ENCODE measurements at regions not wholly inside any gene's neighbourhood (a gene's known extent, or its start where the extent isn't known, plus 50 kb on each side); places are given as distances from the start of the nearest gene placed in this dataset.

DNA sequence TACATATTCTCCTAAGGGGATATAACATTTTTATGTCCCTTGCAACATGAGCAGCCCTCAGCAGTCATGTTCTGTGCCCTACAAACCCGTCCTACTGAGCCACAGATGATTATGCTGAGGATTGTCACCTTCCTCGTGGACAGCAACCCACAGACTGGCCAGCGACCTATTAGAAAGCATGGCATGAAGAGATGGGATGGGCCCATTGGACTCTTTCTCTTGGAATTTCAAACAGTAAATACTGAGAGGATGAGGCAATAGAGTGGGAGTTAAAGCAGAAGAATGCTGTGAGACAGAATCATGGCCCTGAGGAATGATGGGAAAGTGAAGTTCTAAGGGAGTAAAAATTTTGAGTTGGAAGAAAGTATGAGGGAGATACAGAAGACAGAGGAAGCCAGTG is 149.9 kb upstream of the BTG1 start:
- TF ChIP-seq CREB1 (CRISPR knock-in tag; IDR thresholded peaks at IDR 0.05; ENCODE audit: low read depth), result no peak
- TF ChIP-seq, protein P1, sequence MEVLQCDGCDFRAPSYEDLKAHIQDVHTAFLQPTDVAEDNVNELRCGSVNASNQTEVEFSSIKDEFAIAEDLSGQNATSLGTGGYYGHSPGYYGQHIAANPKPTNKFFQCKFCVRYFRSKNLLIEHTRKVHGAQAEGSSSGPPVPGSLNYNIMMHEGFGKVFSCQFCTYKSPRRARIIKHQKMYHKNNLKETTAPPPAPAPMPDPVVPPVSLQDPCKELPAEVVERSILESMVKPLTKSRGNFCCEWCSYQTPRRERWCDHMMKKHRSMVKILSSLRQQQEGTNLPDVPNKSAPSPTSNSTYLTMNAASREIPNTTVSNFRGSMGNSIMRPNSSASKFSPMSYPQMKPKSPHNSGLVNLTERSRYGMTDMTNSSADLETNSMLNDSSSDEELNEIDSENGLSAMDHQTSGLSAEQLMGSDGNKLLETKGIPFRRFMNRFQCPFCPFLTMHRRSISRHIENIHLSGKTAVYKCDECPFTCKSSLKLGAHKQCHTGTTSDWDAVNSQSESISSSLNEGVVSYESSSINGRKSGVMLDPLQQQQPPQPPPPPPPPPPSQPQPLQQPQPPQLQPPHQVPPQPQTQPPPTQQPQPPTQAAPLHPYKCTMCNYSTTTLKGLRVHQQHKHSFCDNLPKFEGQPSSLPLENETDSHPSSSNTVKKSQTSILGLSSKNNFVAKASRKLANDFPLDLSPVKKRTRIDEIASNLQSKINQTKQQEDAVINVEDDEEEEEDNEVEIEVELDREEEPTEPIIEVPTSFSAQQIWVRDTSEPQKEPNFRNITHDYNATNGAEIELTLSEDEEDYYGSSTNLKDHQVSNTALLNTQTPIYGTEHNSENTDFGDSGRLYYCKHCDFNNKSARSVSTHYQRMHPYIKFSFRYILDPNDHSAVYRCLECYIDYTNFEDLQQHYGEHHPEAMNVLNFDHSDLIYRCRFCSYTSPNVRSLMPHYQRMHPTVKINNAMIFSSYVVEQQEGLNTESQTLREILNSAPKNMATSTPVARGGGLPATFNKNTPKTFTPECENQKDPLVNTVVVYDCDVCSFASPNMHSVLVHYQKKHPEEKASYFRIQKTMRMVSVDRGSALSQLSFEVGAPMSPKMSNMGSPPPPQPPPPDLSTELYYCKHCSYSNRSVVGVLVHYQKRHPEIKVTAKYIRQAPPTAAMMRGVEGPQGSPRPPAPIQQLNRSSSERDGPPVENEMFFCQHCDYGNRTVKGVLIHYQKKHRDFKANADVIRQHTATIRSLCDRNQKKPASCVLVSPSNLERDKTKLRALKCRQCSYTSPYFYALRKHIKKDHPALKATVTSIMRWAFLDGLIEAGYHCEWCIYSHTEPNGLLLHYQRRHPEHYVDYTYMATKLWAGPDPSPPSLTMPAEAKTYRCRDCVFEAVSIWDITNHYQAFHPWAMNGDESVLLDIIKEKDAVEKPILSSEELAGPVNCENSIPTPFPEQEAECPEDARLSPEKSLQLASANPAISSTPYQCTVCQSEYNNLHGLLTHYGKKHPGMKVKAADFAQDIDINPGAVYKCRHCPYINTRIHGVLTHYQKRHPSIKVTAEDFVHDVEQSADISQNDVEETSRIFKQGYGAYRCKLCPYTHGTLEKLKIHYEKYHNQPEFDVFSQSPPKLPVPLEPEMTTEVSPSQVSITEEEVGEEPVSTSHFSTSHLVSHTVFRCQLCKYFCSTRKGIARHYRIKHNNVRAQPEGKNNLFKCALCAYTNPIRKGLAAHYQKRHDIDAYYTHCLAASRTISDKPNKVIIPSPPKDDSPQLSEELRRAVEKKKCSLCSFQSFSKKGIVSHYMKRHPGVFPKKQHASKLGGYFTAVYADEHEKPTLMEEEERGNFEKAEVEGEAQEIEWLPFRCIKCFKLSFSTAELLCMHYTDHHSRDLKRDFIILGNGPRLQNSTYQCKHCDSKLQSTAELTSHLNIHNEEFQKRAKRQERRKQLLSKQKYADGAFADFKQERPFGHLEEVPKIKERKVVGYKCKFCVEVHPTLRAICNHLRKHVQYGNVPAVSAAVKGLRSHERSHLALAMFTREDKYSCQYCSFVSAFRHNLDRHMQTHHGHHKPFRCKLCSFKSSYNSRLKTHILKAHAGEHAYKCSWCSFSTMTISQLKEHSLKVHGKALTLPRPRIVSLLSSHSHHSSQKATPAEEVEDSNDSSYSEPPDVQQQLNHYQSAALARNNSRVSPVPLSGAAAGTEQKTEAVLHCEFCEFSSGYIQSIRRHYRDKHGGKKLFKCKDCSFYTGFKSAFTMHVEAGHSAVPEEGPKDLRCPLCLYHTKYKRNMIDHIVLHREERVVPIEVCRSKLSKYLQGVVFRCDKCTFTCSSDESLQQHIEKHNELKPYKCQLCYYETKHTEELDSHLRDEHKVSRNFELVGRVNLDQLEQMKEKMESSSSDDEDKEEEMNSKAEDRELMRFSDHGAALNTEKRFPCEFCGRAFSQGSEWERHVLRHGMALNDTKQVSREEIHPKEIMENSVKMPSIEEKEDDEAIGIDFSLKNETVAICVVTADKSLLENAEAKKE (CRISPR knock-in tag; IDR thresholded peaks at IDR 0.05), result no peak
- TF ChIP-seq EZH2 (IDR thresholded peaks at IDR 0.05; ENCODE audit: low read depth, unreplicated experiment), result no peak
- no peak for TF ChIP-seq EZH2phosphoT487 (IDR thresholded peaks at IDR 0.05; ENCODE audit: unreplicated experiment)
- TF ChIP-seq, protein P2, sequence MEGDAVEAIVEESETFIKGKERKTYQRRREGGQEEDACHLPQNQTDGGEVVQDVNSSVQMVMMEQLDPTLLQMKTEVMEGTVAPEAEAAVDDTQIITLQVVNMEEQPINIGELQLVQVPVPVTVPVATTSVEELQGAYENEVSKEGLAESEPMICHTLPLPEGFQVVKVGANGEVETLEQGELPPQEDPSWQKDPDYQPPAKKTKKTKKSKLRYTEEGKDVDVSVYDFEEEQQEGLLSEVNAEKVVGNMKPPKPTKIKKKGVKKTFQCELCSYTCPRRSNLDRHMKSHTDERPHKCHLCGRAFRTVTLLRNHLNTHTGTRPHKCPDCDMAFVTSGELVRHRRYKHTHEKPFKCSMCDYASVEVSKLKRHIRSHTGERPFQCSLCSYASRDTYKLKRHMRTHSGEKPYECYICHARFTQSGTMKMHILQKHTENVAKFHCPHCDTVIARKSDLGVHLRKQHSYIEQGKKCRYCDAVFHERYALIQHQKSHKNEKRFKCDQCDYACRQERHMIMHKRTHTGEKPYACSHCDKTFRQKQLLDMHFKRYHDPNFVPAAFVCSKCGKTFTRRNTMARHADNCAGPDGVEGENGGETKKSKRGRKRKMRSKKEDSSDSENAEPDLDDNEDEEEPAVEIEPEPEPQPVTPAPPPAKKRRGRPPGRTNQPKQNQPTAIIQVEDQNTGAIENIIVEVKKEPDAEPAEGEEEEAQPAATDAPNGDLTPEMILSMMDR (conservative IDR thresholded peaks at IDR 0.05; ENCODE audit: low read depth in 2 of 2), result no peak
- no peak for TF ChIP-seq JUNB (IDR thresholded peaks at IDR 0.05; ENCODE audit: unreplicated experiment)
- TF ChIP-seq NANOG (IDR thresholded peaks at IDR 0.05; ENCODE audit: borderline replicate concordance), result no peak
- no peak for TF ChIP-seq STAT1 (IDR thresholded peaks at IDR 0.05; ENCODE audit: unreplicated experiment)
- no peak for TF ChIP-seq ZNF114 (CRISPR knock-in tag; IDR thresholded peaks at IDR 0.05)
- TF ChIP-seq, protein P3, sequence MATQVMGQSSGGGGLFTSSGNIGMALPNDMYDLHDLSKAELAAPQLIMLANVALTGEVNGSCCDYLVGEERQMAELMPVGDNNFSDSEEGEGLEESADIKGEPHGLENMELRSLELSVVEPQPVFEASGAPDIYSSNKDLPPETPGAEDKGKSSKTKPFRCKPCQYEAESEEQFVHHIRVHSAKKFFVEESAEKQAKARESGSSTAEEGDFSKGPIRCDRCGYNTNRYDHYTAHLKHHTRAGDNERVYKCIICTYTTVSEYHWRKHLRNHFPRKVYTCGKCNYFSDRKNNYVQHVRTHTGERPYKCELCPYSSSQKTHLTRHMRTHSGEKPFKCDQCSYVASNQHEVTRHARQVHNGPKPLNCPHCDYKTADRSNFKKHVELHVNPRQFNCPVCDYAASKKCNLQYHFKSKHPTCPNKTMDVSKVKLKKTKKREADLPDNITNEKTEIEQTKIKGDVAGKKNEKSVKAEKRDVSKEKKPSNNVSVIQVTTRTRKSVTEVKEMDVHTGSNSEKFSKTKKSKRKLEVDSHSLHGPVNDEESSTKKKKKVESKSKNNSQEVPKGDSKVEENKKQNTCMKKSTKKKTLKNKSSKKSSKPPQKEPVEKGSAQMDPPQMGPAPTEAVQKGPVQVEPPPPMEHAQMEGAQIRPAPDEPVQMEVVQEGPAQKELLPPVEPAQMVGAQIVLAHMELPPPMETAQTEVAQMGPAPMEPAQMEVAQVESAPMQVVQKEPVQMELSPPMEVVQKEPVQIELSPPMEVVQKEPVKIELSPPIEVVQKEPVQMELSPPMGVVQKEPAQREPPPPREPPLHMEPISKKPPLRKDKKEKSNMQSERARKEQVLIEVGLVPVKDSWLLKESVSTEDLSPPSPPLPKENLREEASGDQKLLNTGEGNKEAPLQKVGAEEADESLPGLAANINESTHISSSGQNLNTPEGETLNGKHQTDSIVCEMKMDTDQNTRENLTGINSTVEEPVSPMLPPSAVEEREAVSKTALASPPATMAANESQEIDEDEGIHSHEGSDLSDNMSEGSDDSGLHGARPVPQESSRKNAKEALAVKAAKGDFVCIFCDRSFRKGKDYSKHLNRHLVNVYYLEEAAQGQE (IDR thresholded peaks at IDR 0.05; ENCODE audit: unreplicated experiment), result no peak
- TF ChIP-seq ZNF331 (CRISPR knock-in tag; IDR thresholded peaks at IDR 0.05; ENCODE audit: low read depth), result no peak
- no peak for TF ChIP-seq POLR2AphosphoS5 (IDR thresholded peaks at IDR 0.05; ENCODE audit: low read depth)
- TF ChIP-seq, protein P4, sequence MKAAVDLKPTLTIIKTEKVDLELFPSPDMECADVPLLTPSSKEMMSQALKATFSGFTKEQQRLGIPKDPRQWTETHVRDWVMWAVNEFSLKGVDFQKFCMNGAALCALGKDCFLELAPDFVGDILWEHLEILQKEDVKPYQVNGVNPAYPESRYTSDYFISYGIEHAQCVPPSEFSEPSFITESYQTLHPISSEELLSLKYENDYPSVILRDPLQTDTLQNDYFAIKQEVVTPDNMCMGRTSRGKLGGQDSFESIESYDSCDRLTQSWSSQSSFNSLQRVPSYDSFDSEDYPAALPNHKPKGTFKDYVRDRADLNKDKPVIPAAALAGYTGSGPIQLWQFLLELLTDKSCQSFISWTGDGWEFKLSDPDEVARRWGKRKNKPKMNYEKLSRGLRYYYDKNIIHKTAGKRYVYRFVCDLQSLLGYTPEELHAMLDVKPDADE (IDR thresholded peaks at IDR 0.05), result no peak
- Histone ChIP-seq H3K36me3 (ENCODE audit: insufficient read depth) (no peaks in the 10 kb centered on the region), H3K4me3 (no peak overlapping the region), H3F3A (replicated peaks; ENCODE audit: low read depth) (no peaks in the 10 kb centered on the region), H3K4me2 (no peak overlapping the region), H3K9me2 (ENCODE audit: insufficient read depth) (peaks cover 5% of the 10 kb centered on the region; the same call in 1 of the 2 replicates), H2AFZ (no peak overlapping the region), H4K20me1 (replicated peaks; ENCODE audit: insufficient read depth) (no peaks in the 10 kb centered on the region), H3K27me3 (ENCODE audit: insufficient read depth) (no peaks in the 10 kb centered on the region), H3K79me2 (replicated peaks; ENCODE audit: insufficient read depth) (no peaks in the 10 kb centered on the region), H3K27ac (ENCODE audit: low read depth) (no peak overlapping the region), H3K4me1 (ENCODE audit: insufficient read depth) (no peaks in the 10 kb centered on the region)
- H3K4me3 Mint-ChIP-seq, result no peak overlapping the region
- no peak for DNase-seq (ENCODE audit: low spot score)
- no peak overlapping the region for H3K27ac Mint-ChIP-seq
- ATAC-seq, result no peak
- H3K27me3 Mint-ChIP-seq (ENCODE audit: insufficient read depth, low read depth, poor library complexity), result peaks cover 2% of the 10 kb centered on the region
- H3K36me3 Mint-ChIP-seq (ENCODE audit: low read depth), result no peaks in the 10 kb centered on the region
- peaks cover 4% of the 10 kb centered on the region; the same call in 1 of the 3 replicates for H3K4me1 Mint-ChIP-seq
- H3K9me3 Mint-ChIP-seq, result no peaks in the 10 kb centered on the region

Measured in GM23338 (cell line).